Vagina (tissue), 2 donors: ENCODE measurements at regions not wholly inside any gene's neighbourhood (a gene's known extent, or its start where the extent isn't known, plus 50 kb on each side); places are given as distances from the start of the nearest gene placed in this dataset.

Experiments
- DNase-seq, 2 donors: peaks; one replicate each; pipeline ENCODE4 v3.0.0-alpha.2; 2017; ENCODE audit errors: extremely low spot score in 2 of 2
- H3K27ac ChIP-seq: fragments of 200-600 bp; sonication (generic); one replicate; pipeline ENCODE4 v1.5.1; 2019
- H3K27me3 ChIP-seq: fragments of 200-600 bp; sonication (generic); one replicate; pipeline ENCODE4 v1.5.1; 2019
- H3K36me3 ChIP-seq, 2 donors: fragments of 200-600 bp; sonication (generic); one replicate each; pipeline ENCODE4 v1.5.1; 2017 to 2019
- H3K4me1 ChIP-seq: fragments of 200-600 bp; sonication (generic); one replicate; pipeline ENCODE4 v1.5.1; 2019
- H3K4me3 ChIP-seq, 2 donors: fragments of 200-600 bp; sonication (generic); 1 replicate in 1 of 2; 2 replicates in 1 of 2; pipeline ENCODE4 v1.5.1; 2016 to 2019
- H3K9me3 ChIP-seq: fragments of 200-600 bp; sonication (generic); one replicate; pipeline ENCODE4 v1.5.1; 2019
- CTCF ChIP-seq, 3 experiments: fragments of 450-650 bp in 2 of 3; fragments of 200-600 bp in 1 of 3; sonication (generic) in 1 of 3; IDR thresholded peaks; one replicate each; pipeline ENCODE4 v1.5.1; 2017 to 2019; ENCODE audit warnings: antibody characterized with exemption in 3 of 3, mild to moderate bottlenecking in 2 of 3, moderate library complexity in 2 of 3
- POLR2A ChIP-seq, 2 donors: fragments of 450-650 bp; IDR thresholded peaks; one replicate each; pipeline ENCODE4 v1.6.1; 2017; ENCODE audit warnings: antibody characterized with exemption in 2 of 2, mild to moderate bottlenecking in 2 of 2, moderate library complexity in 2 of 2
- POLR2AphosphoS5 ChIP-seq, 2 donors: sonication (generic); formaldehyde crosslinking; IDR thresholded peaks; one replicate each; pipeline ENCODE4 v1.9.0; 2017; ENCODE audit warnings: antibody characterized with exemption in 2 of 2, mild to moderate bottlenecking in 2 of 2, low read depth in 1 of 2; ENCODE audit not compliant: insufficient read depth in 1 of 2
- intact Hi-C: fragments of 100-400 bp; cut with DNase I; formaldehyde crosslinking; loops from one replicate; pipeline ENCODE4 v1.15.1; 2023

DNA sequence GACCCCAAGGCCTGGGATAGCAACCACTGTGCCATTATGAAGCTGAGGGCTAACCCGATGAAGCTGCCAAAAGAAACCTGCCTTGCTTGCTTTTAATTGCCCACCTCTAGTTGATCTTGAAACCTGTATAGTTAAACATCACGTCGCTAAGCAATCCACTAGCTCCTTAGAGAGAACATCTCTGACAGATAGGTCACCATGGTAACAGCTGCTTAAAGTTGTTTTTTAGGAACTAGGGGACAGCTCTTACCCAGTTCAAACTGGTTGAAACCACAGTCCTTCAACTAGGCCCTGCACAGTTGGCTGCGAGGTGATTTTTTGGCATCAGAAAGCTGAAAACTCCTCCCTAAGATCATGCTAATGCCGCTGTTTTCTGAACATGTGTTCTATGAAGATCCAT, 135.7 kb downstream of the EBLN2 start:
- Histone ChIP-seq H3K27me3 (no peaks in the 10 kb centered on the region), H3K4me3 (no peak overlapping the region), H3K9me3 (no peaks in the 10 kb centered on the region), H3K4me1 (no peaks in the 10 kb centered on the region), H3K36me3 (no peaks in the 10 kb centered on the region), H3K27ac (no peak overlapping the region)
- TF ChIP-seq POLR2A (IDR thresholded peaks at IDR 0.05) (no peak), POLR2AphosphoS5 (IDR thresholded peaks at IDR 0.05; ENCODE audit: insufficient read depth in 1 of 2, low read depth in 1 of 2) (no peak), CTCF (IDR thresholded peaks at IDR 0.05) (no peak)
- no peak for DNase-seq
- intact Hi-C loops: no loop called here

DNA sequence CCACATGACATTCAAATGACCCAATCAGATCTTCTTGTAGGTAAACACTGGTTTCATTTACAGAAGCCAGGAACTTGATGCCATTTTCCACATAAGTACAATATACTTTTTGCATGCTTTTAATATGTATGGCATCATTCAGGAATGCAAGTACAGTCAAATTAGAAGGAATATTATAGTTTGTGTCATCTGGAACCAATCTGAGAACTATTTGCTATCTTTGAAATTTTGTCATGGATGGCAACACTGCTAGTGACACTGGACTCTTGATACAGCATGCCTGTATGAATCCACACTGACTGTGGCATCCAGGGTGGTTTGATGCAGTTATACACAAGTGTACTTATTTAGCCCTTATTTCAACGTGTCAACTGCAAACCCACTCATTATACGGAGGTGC, 141.6 kb downstream of the EBLN2 start:
- intact Hi-C loops: no loop called here
- TF ChIP-seq POLR2A (IDR thresholded peaks at IDR 0.05) (no peak), POLR2AphosphoS5 (IDR thresholded peaks at IDR 0.05; ENCODE audit: insufficient read depth in 1 of 2, low read depth in 1 of 2) (no peak), CTCF (IDR thresholded peaks at IDR 0.05) (no peak)
- Histone ChIP-seq H3K9me3 (no peaks in the 10 kb centered on the region), H3K4me3 (no peak overlapping the region), H3K27me3 (no peaks in the 10 kb centered on the region), H3K36me3 (no peaks in the 10 kb centered on the region), H3K27ac (no peak overlapping the region), H3K4me1 (no peaks in the 10 kb centered on the region)
- no peak for DNase-seq

- TF ChIP-seq CTCF (IDR thresholded peaks at IDR 0.05) (no peak), POLR2A (IDR thresholded peaks at IDR 0.05) (no peak), POLR2AphosphoS5 (IDR thresholded peaks at IDR 0.05; ENCODE audit: insufficient read depth in 1 of 2, low read depth in 1 of 2) (no peak)
- H3K4me1 ChIP-seq: no peaks in the 10 kb centered on the region
- H3K36me3 ChIP-seq: no peaks in the 10 kb centered on the region
- no peak overlapping the region for H3K27ac ChIP-seq
- intact Hi-C loops: no loop called here
- no peaks in the 10 kb centered on the region for H3K9me3 ChIP-seq
- no peak for DNase-seq
- no peak overlapping the region for H3K4me3 ChIP-seq
- H3K27me3 ChIP-seq: no peaks in the 10 kb centered on the region
Observed at GRCh38 chr3:73203633-73204032, 142.2 kb downstream of the EBLN2 start.

- no peak overlapping the region for H3K4me3 ChIP-seq
- H3K4me1 ChIP-seq: no peaks in the 10 kb centered on the region
- no peaks in the 10 kb centered on the region for H3K27me3 ChIP-seq
- DNase-seq: no peak
- no peak overlapping the region for H3K27ac ChIP-seq
- no peaks in the 10 kb centered on the region for H3K9me3 ChIP-seq
- intact Hi-C loops: no loop called here
- TF ChIP-seq POLR2AphosphoS5 (IDR thresholded peaks at IDR 0.05; ENCODE audit: insufficient read depth in 1 of 2, low read depth in 1 of 2) (no peak), POLR2A (IDR thresholded peaks at IDR 0.05) (no peak)
- H3K36me3 ChIP-seq: no peaks in the 10 kb centered on the region
Observed at GRCh38 chr3:73204841-73205240, 143.4 kb downstream of the EBLN2 start.

DNA sequence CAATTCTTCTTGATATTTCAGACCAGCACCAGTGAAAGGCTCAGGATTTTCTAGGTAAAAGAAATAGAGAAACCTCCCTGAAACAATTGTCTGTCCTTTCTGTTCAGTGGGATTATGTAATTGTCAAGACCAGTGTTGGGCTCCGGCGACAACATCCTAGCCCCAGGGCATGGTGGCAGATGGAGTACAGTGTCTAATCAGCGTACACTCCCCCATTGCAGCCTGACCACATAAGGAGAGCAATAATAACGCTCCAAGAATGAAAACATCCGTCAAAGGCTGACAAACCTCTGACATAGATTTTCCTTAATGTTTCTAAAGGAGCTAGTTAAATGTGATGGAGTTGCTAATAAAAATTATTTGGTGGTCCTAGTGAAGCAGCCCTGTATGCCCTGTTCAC, 144.6 kb downstream of the EBLN2 start:
- no peaks in the 10 kb centered on the region for H3K27me3 ChIP-seq
- intact Hi-C loops: no loop called here
- no peaks in the 10 kb centered on the region for H3K9me3 ChIP-seq
- no peak for DNase-seq
- no peaks in the 10 kb centered on the region for H3K4me1 ChIP-seq
- no peak overlapping the region for H3K27ac ChIP-seq
- no peak for TF ChIP-seq POLR2AphosphoS5 (IDR thresholded peaks at IDR 0.05; ENCODE audit: insufficient read depth in 1 of 2, low read depth in 1 of 2)
- TF ChIP-seq POLR2A (IDR thresholded peaks at IDR 0.05): no peak
- no peak overlapping the region for H3K4me3 ChIP-seq
- H3K36me3 ChIP-seq: no peaks in the 10 kb centered on the region

DNA sequence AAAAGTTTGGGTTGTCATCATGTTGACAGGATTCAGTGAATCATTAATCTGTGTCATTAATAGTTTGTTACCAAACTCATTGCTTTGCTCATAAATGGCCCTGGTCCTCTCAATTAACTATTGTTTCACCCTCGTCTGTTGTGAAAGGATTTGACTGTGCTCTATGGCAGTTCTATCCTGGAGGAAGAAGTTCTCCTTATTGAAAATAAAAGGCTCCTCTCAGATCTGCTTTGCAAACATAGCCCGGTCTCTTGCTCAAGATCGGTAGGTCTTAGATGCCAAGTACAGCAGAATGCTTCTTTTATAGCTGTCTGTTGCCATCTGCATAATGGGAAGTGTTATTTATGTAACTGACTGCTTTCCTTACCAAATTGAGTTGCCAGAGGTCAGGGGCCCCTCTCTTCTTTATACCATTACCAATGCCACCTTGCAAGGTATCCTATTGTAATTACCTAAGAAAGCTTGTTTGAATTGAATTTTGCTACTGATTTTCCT, 146.5 kb downstream of the EBLN2 start:
- Histone ChIP-seq H3K36me3 (no peaks in the 10 kb centered on the region), H3K27me3 (no peaks in the 10 kb centered on the region), H3K4me1 (no peaks in the 10 kb centered on the region), H3K9me3 (no peaks in the 10 kb centered on the region), H3K4me3 (no peak overlapping the region), H3K27ac (no peak overlapping the region)
- TF ChIP-seq CTCF (IDR thresholded peaks at IDR 0.05) (no peak), POLR2A (IDR thresholded peaks at IDR 0.05) (no peak), POLR2AphosphoS5 (IDR thresholded peaks at IDR 0.05; ENCODE audit: insufficient read depth in 1 of 2, low read depth in 1 of 2) (no peak)
- no peak for DNase-seq
- intact Hi-C loops: no loop called here
